ENCODE measurements at regions not wholly inside any gene's neighbourhood (a gene's known extent, or its start where the extent isn't known, plus 50 kb on each side); places are given as distances from the start of the nearest gene placed in this dataset.

- FAIRE-seq = no peak
- H3K27me3 ChIP-seq (ENCODE audit: insufficient read depth, low read length) = no peaks in the 10 kb centered on the region
- Mint-ChIP-seq H3K27ac (ENCODE audit: unreplicated experiment) (no peak overlapping the region), H3K4me1 (ENCODE audit: low read depth, unreplicated experiment) (peaks cover 10% of the 10 kb centered on the region), H3K27me3 (ENCODE audit: low read depth, unreplicated experiment) (no peaks in the 10 kb centered on the region), H3K36me3 (ENCODE audit: low read depth, unreplicated experiment) (no peaks in the 10 kb centered on the region), H3K9me3 (ENCODE audit: unreplicated experiment) (peaks cover 5% of the 10 kb centered on the region), H3K4me3 (ENCODE audit: unreplicated experiment) (no peak overlapping the region)
- no peak overlapping the region for H2AFZ ChIP-seq (ENCODE audit: low read depth, low read length)
- no peaks in the 10 kb centered on the region for H4K20me1 ChIP-seq (ENCODE audit: insufficient read depth, low read length)
- H3K4me2 ChIP-seq (ENCODE audit: low read length) = no peak overlapping the region
- H3K27ac ChIP-seq (ENCODE audit: low read depth, low read length) = no peak overlapping the region
- no peaks in the 10 kb centered on the region for H3K79me2 ChIP-seq (ENCODE audit: insufficient read depth, low read length)
- no peaks in the 10 kb centered on the region for H3K36me3 ChIP-seq (ENCODE audit: insufficient read depth, low read length)
- no peak overlapping the region for H3K4me3 ChIP-seq (ENCODE audit: insufficient read depth, low read depth, low read length)
- no peak for DNase-seq (ENCODE audit: low read depth)
- no peaks in the 10 kb centered on the region for H3K4me1 ChIP-seq (ENCODE audit: insufficient read depth, low read length)
- no peak overlapping the region for H3K9ac ChIP-seq (ENCODE audit: low read length)
- TF ChIP-seq EZH2 (IDR thresholded peaks at IDR 0.05; ENCODE audit: insufficient read depth, low read length) (no peak), CTCF (IDR thresholded peaks at IDR 0.05; ENCODE audit: insufficient read depth, low read depth, low read length) (no peak)
- no peaks in the 10 kb centered on the region for H3K9me3 ChIP-seq (ENCODE audit: insufficient read depth, low read depth, low read length)
Observed at GRCh38 chr2:166614503-166614902, 120.5 kb upstream of the SCN7A start.

GRCh38 chr2:166614029-166614428, 120.0 kb upstream of the SCN7A start:
- Histone ChIP-seq H3K27ac (ENCODE audit: low read depth, low read length) (no peak overlapping the region), H3K4me1 (ENCODE audit: insufficient read depth, low read length) (no peaks in the 10 kb centered on the region), H3K4me2 (ENCODE audit: low read length) (no peak overlapping the region), H3K9ac (ENCODE audit: low read length) (no peak overlapping the region), H3K27me3 (ENCODE audit: insufficient read depth, low read length) (no peaks in the 10 kb centered on the region), H3K79me2 (ENCODE audit: insufficient read depth, low read length) (no peaks in the 10 kb centered on the region), H2AFZ (ENCODE audit: low read depth, low read length) (no peak overlapping the region), H3K9me3 (ENCODE audit: insufficient read depth, low read depth, low read length) (no peaks in the 10 kb centered on the region), H3K4me3 (ENCODE audit: insufficient read depth, low read depth, low read length) (no peak overlapping the region), H4K20me1 (ENCODE audit: insufficient read depth, low read length) (no peaks in the 10 kb centered on the region), H3K36me3 (ENCODE audit: insufficient read depth, low read length) (no peaks in the 10 kb centered on the region)
- no peak for TF ChIP-seq CTCF (IDR thresholded peaks at IDR 0.05; ENCODE audit: insufficient read depth, low read depth, low read length)
- no peak for TF ChIP-seq EZH2 (IDR thresholded peaks at IDR 0.05; ENCODE audit: insufficient read depth, low read length)
- H3K36me3 Mint-ChIP-seq (ENCODE audit: low read depth, unreplicated experiment) = no peaks in the 10 kb centered on the region
- peaks cover 5% of the 10 kb centered on the region for H3K9me3 Mint-ChIP-seq (ENCODE audit: unreplicated experiment)
- peaks cover 10% of the 10 kb centered on the region for H3K4me1 Mint-ChIP-seq (ENCODE audit: low read depth, unreplicated experiment)
- no peak for DNase-seq (ENCODE audit: low read depth)
- H3K4me3 Mint-ChIP-seq (ENCODE audit: unreplicated experiment) = no peak overlapping the region
- FAIRE-seq = no peak
- H3K27me3 Mint-ChIP-seq (ENCODE audit: low read depth, unreplicated experiment) = no peaks in the 10 kb centered on the region
- no peak overlapping the region for H3K27ac Mint-ChIP-seq (ENCODE audit: unreplicated experiment)

GRCh38 chr2:166613226-166613625, 119.2 kb upstream of the SCN7A start:
- no peak for FAIRE-seq
- no peaks in the 10 kb centered on the region for H3K36me3 ChIP-seq (ENCODE audit: insufficient read depth, low read length)

More at GRCh38 chr2:166613226-166613625, 119.2 kb upstream of the SCN7A start:
- Histone ChIP-seq H3K27ac (ENCODE audit: low read depth, low read length) (no peak overlapping the region), H3K4me1 (ENCODE audit: insufficient read depth, low read length) (no peaks in the 10 kb centered on the region), H2AFZ (ENCODE audit: low read depth, low read length) (no peak overlapping the region), H4K20me1 (ENCODE audit: insufficient read depth, low read length) (no peaks in the 10 kb centered on the region), H3K9me3 (ENCODE audit: insufficient read depth, low read depth, low read length) (no peaks in the 10 kb centered on the region), H3K4me2 (ENCODE audit: low read length) (no peak overlapping the region), H3K9ac (ENCODE audit: low read length) (no peak overlapping the region), H3K79me2 (ENCODE audit: insufficient read depth, low read length) (no peaks in the 10 kb centered on the region), H3K4me3 (ENCODE audit: insufficient read depth, low read depth, low read length) (no peak overlapping the region), H3K27me3 (ENCODE audit: insufficient read depth, low read length) (no peaks in the 10 kb centered on the region)
- Mint-ChIP-seq H3K9me3 (ENCODE audit: unreplicated experiment) (peaks cover 5% of the 10 kb centered on the region), H3K36me3 (ENCODE audit: low read depth, unreplicated experiment) (no peaks in the 10 kb centered on the region), H3K4me3 (ENCODE audit: unreplicated experiment) (no peak overlapping the region), H3K4me1 (ENCODE audit: low read depth, unreplicated experiment) (peaks cover 10% of the 10 kb centered on the region), H3K27ac (ENCODE audit: unreplicated experiment) (no peak overlapping the region), H3K27me3 (ENCODE audit: low read depth, unreplicated experiment) (no peaks in the 10 kb centered on the region)
- TF ChIP-seq EZH2 (IDR thresholded peaks at IDR 0.05; ENCODE audit: insufficient read depth, low read length) (no peak), CTCF (IDR thresholded peaks at IDR 0.05; ENCODE audit: insufficient read depth, low read depth, low read length) (no peak)
- DNase-seq (ENCODE audit: low read depth) = no peak
